IMR-90 (cell line): ENCODE measurements at regions not wholly inside any gene's neighbourhood (a gene's known extent, or its start where the extent isn't known, plus 50 kb on each side); places are given as distances from the start of the nearest gene placed in this dataset.

Experiments
- ATAC-seq: fragments of 200-7000 bp; cut with Tn5 transposase; 2 replicates; pipeline ENCODE4 v1.9.1; 2020; ENCODE audit warnings: low read depth, mild to moderate bottlenecking, moderate library complexity
- BruUV-seq: library from RNA; stranded (reverse); fragments of 400-500 nt; replicated peaks from 2 replicates; lab custom pipeline; 2021; lab: Mats Ljungman, UMichigan
- CTCF ChIA-PET: fragments of 300-600 bp; formaldehyde crosslinking; extraction: SDS; loops from one replicate; lab custom pipeline; 2021; ENCODE audit warnings: antibody characterized with exemption; lab: Yijun Ruan, JAX
- POLR2A ChIA-PET: fragments of 300-600 bp; sonication (Branson Sonifier 250); formaldehyde crosslinking; loops from one replicate; lab custom pipeline; 2022; ENCODE audit warnings: antibody characterized with exemption; ENCODE audit not compliant: unreplicated experiment; lab: Charles Lee
- DNase-seq: peaks from one replicate; pipeline ENCODE4 v3.0.0; 2013
- H2AFZ ChIP-seq: replicated peaks from 2 replicates; pipeline ENCODE3; 2013; ENCODE audit warnings: low read length, mild to moderate bottlenecking; ENCODE audit not compliant: poor library complexity
- H2AK5ac ChIP-seq: 2 replicates; pipeline ENCODE4 v1.6.1; 2013; ENCODE audit warnings: low read depth, low read length, inconsistent platforms
- H2AK9ac ChIP-seq: replicated peaks from 2 replicates; pipeline ENCODE3; 2013; ENCODE audit warnings: mild to moderate bottlenecking, low read depth, low read length, moderate library complexity; ENCODE audit not compliant: poor library complexity
- H2BK120ac ChIP-seq: 2 replicates; pipeline ENCODE4 v1.6.1; 2013; ENCODE audit warnings: low read depth, low read length, inconsistent platforms
- H2BK15ac ChIP-seq: 3 replicates; pipeline ENCODE4 v1.6.1; 2013; ENCODE audit warnings: low read depth, low read length, inconsistent platforms
- H2BK20ac ChIP-seq: 2 replicates; pipeline ENCODE4 v1.6.1; 2013; ENCODE audit warnings: low read depth, mild to moderate bottlenecking, inconsistent platforms, low read length, moderate library complexity
- H2BK5ac ChIP-seq: 2 replicates; pipeline ENCODE4 v1.6.1; 2013; ENCODE audit warnings: mild to moderate bottlenecking, low read depth, low read length, inconsistent platforms; ENCODE audit not compliant: poor library complexity, severe bottlenecking
- H3K14ac ChIP-seq: replicated peaks from 2 replicates; pipeline ENCODE4 v1.6.1; 2013; ENCODE audit warnings: low read depth, low read length, inconsistent platforms
- H3K18ac ChIP-seq: 2 replicates; pipeline ENCODE4 v1.6.1; 2013; ENCODE audit warnings: low read depth, low read length, control low read depth
- H3K23ac ChIP-seq: 2 replicates; pipeline ENCODE4 v1.6.1; 2013; ENCODE audit warnings: low read depth, low read length, inconsistent platforms
- H3K27ac ChIP-seq: 2 replicates; pipeline ENCODE4 v1.5.1; 2013; ENCODE audit warnings: mild to moderate bottlenecking, control low read depth, low read length; ENCODE audit not compliant: insufficient read depth
- H3K27me3 ChIP-seq: 2 replicates; pipeline ENCODE4 v1.6.1; 2013; ENCODE audit warnings: low read length; ENCODE audit not compliant: control insufficient read depth, insufficient read depth
- H3K36me3 ChIP-seq: 2 replicates; pipeline ENCODE4 v1.6.1; 2013; ENCODE audit warnings: low read length, mixed read lengths; ENCODE audit not compliant: control insufficient read depth, insufficient read depth
- H3K4ac ChIP-seq: 2 replicates; pipeline ENCODE4 v1.6.1; 2013; ENCODE audit warnings: low read depth, low read length, inconsistent platforms
- H3K4me1 ChIP-seq: 2 replicates; pipeline ENCODE4 v1.6.1; 2013; ENCODE audit warnings: low read length, mixed read lengths; ENCODE audit not compliant: control insufficient read depth, insufficient read depth
- H3K4me2 ChIP-seq: 2 replicates; pipeline ENCODE4 v1.6.1; 2013; ENCODE audit warnings: low read depth, mild to moderate bottlenecking, control low read depth, low read length, moderate library complexity
- H3K4me3 ChIP-seq: 2 replicates; pipeline ENCODE4 v1.5.1; 2013; ENCODE audit warnings: low read depth, mild to moderate bottlenecking, control low read depth, low read length, moderate library complexity; ENCODE audit not compliant: insufficient read depth
- H3K56ac ChIP-seq: 2 replicates; pipeline ENCODE4 v1.6.1; 2013; ENCODE audit warnings: low read length, inconsistent platforms; ENCODE audit not compliant: insufficient read depth; ENCODE audit errors: extremely low read depth
- H3K79me1 ChIP-seq, 2 experiments: 2 replicates each; pipeline ENCODE4 v1.6.1; 2013; ENCODE audit warnings: low read length in 2 of 2, inconsistent platforms in 1 of 2, low read depth in 1 of 2
- H3K9ac ChIP-seq: 2 replicates; pipeline ENCODE4 v1.6.1; 2013; ENCODE audit warnings: low read depth, low read length, control low read depth
- H3K9me1 ChIP-seq: 2 replicates; pipeline ENCODE4 v1.6.1; 2013; ENCODE audit warnings: low read length, inconsistent platforms; ENCODE audit not compliant: insufficient read depth
- H3K9me3 ChIP-seq: 2 replicates; pipeline ENCODE4 v1.6.1; 2013; ENCODE audit warnings: low read length; ENCODE audit not compliant: control insufficient read depth, insufficient read depth
- H4K20me1 ChIP-seq: 2 replicates; pipeline ENCODE4 v1.6.1; 2013; ENCODE audit warnings: low read length, inconsistent platforms; ENCODE audit not compliant: insufficient read depth
- H4K5ac ChIP-seq: 2 replicates; pipeline ENCODE4 v1.6.1; 2013; ENCODE audit warnings: mild to moderate bottlenecking, low read depth, low read length, control low read depth
- H4K8ac ChIP-seq, 2 experiments: 2 replicates each; pipeline ENCODE4 v1.6.1; 2013; ENCODE audit warnings: low read depth in 2 of 2, low read length in 2 of 2, control low read depth in 1 of 2, inconsistent platforms in 1 of 2
- H4K91ac ChIP-seq: 2 replicates; pipeline ENCODE4 v1.6.1; 2013; ENCODE audit warnings: low read depth, low read length, inconsistent platforms; ENCODE audit not compliant: insufficient read depth
- BHLHE40 ChIP-seq: fragments of 150-350 bp; IDR thresholded peaks from 2 replicates; pipeline ENCODE4 v1.6.1; 2016; ENCODE audit warnings: mild to moderate bottlenecking, low read depth, low read length
- CEBPB ChIP-seq: IDR thresholded peaks from 2 replicates; pipeline ENCODE4 v1.6.1; 2012; ENCODE audit warnings: low read depth, low read length, improper control_type of control experiment
- FOS ChIP-seq: fragments of 150-350 bp; IDR thresholded peaks from 2 replicates; pipeline ENCODE4 v1.6.1; 2016; ENCODE audit warnings: low read depth, low read length
- MAFK ChIP-seq: IDR thresholded peaks from 2 replicates; pipeline ENCODE4 v1.6.1; 2012; ENCODE audit warnings: low read depth, low read length, improper control_type of control experiment
- MXI1 ChIP-seq: IDR thresholded peaks from 2 replicates; pipeline ENCODE4 v1.6.1; 2012; ENCODE audit warnings: low read depth, mild to moderate bottlenecking, low read length, moderate library complexity, borderline replicate concordance
- POLR2A ChIP-seq: IDR thresholded peaks from 2 replicates; pipeline ENCODE4 v1.6.1; 2012; ENCODE audit warnings: mild to moderate bottlenecking, low read depth, low read length
- RAD21 ChIP-seq: IDR thresholded peaks from 2 replicates; pipeline ENCODE4 v1.6.1; 2012; ENCODE audit warnings: low read length, improper control_type of control experiment
- RCOR1 ChIP-seq: IDR thresholded peaks from 2 replicates; pipeline ENCODE4 v1.6.1; 2012; ENCODE audit warnings: mild to moderate bottlenecking, low read length, improper control_type of control experiment; ENCODE audit not compliant: insufficient replicate concordance
- RFX5 ChIP-seq: IDR thresholded peaks from 2 replicates; pipeline ENCODE4 v1.8.0; 2012; ENCODE audit warnings: low read depth, mild to moderate bottlenecking, low read length, moderate library complexity
- SMC3 ChIP-seq: fragments of 150-350 bp; IDR thresholded peaks from 2 replicates; pipeline ENCODE4 v1.6.1; 2016; ENCODE audit warnings: low read depth, mild to moderate bottlenecking, antibody characterized with exemption, low read length, moderate library complexity
- WGBS, 2 experiments: methylation state at CpG; one replicate each; pipeline versions ENCODE4 v1.1.5 to v1.1.7; 2013; ENCODE audit warnings: missing lambda C conversion rate in 2 of 2; ENCODE audit not compliant: insufficient read length in 1 of 2; ENCODE audit errors: extremely low coverage in 2 of 2; 5-methylcytosine and 5-hydroxymethylcytosine counted together
- dilution Hi-C: fragments of 300-500 bp; cut with HindIII; formaldehyde crosslinking; loops from one replicate; pipeline ENCODE4 v1.14.3; 2018; ENCODE audit warnings: low sequenced_read_pairs; ENCODE audit not compliant: unreplicated experiment
- in situ Hi-C: fragments of 300-500 bp; cut with MboI; formaldehyde crosslinking; loops from 3 replicates; pipeline ENCODE4 v1.14.3; 2019; ENCODE audit warnings: low sequenced_read_pairs, inconsistent platforms, mixed read lengths
- intact Hi-C: fragments of 100-400 bp; cut with micrococcal nuclease; formaldehyde crosslinking; loops from 2 replicates; pipeline ENCODE4 v1.10.0; 2022
- TF ChIP-seq, protein P1 (sequence below): conservative IDR thresholded peaks from 2 replicates; pipeline ENCODE4 v1.5.1; 2012; ENCODE audit warnings: mild to moderate bottlenecking, low read depth, low read length, improper control_type of control experiment
- TF ChIP-seq, protein P2 (sequence below): fragments of 150-350 bp; IDR thresholded peaks from 2 replicates; pipeline ENCODE4 v1.6.1; 2016; ENCODE audit warnings: low read depth, mild to moderate bottlenecking, low read length, moderate library complexity, borderline replicate concordance
- TF ChIP-seq, protein P3 (sequence below): fragments of 150-350 bp; IDR thresholded peaks from 2 replicates; pipeline ENCODE4 v1.6.1; 2017; ENCODE audit warnings: mild to moderate bottlenecking, antibody characterized with exemption, low read length, low read depth

DNA sequence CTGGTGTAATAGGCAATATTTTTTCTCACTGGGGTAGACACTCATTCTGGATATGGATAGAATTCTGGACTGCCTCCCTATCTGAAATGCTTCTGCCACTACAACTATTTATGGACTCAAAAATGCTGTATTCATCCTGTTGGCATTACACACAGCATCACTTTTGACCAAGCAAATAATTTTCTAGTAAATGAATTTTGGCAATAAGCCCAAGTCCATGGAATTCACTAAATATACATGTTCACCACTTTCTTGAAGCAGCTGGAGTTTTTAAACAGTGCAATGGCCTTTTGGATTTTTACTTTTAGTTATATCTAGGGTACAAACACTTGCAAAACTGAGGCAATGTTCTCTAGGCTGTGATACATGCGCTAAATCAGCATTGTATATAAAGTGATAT, 724.9 kb upstream of the EDIL3 start:
- H3K4ac ChIP-seq = no peak overlapping the region
- POLR2A ChIA-PET = no interaction called here
- no peak overlapping the region for H2BK15ac ChIP-seq
- H2AFZ ChIP-seq = no peak overlapping the region
- no peak overlapping the region for H3K4me2 ChIP-seq
- H4K8ac ChIP-seq = no peak overlapping the region
- H3K18ac ChIP-seq = no peak overlapping the region
- intact Hi-C loops (no loop called here), in situ Hi-C loops (no loop called here), dilution Hi-C loops (no loop called here)
- no peak overlapping the region for H2AK5ac ChIP-seq
- H3K9ac ChIP-seq = no peak overlapping the region
- ATAC-seq (no peak; the same call in 1 of the 2 replicates), DNase-seq (peak; percentile 0)
- H3K4me1 ChIP-seq = no peaks in the 10 kb centered on the region
- H2BK20ac ChIP-seq = no peak overlapping the region
- no peaks in the 10 kb centered on the region for H3K9me1 ChIP-seq
- no peak overlapping the region for H2BK120ac ChIP-seq
- CTCF ChIA-PET = no interaction called here
- no peak overlapping the region for H3K14ac ChIP-seq
- H3K27me3 ChIP-seq = no peaks in the 10 kb centered on the region
- no peak overlapping the region for H4K5ac ChIP-seq
- H4K20me1 ChIP-seq = no peaks in the 10 kb centered on the region
- no peaks in the 10 kb centered on the region for H3K9me3 ChIP-seq
- H2BK5ac ChIP-seq = no peak overlapping the region
- H3K4me3 ChIP-seq = no peak overlapping the region
- TF ChIP-seq, protein P1, sequence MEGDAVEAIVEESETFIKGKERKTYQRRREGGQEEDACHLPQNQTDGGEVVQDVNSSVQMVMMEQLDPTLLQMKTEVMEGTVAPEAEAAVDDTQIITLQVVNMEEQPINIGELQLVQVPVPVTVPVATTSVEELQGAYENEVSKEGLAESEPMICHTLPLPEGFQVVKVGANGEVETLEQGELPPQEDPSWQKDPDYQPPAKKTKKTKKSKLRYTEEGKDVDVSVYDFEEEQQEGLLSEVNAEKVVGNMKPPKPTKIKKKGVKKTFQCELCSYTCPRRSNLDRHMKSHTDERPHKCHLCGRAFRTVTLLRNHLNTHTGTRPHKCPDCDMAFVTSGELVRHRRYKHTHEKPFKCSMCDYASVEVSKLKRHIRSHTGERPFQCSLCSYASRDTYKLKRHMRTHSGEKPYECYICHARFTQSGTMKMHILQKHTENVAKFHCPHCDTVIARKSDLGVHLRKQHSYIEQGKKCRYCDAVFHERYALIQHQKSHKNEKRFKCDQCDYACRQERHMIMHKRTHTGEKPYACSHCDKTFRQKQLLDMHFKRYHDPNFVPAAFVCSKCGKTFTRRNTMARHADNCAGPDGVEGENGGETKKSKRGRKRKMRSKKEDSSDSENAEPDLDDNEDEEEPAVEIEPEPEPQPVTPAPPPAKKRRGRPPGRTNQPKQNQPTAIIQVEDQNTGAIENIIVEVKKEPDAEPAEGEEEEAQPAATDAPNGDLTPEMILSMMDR = no peak
- TF ChIP-seq FOS (no peak), MAFK (no peak), POLR2A (no peak), MXI1 (no peak), RCOR1 (no peak), CEBPB (no peak), BHLHE40 (no peak), RAD21 (no peak), SMC3 (no peak), RFX5 (no peak)
- TF ChIP-seq, protein P2, sequence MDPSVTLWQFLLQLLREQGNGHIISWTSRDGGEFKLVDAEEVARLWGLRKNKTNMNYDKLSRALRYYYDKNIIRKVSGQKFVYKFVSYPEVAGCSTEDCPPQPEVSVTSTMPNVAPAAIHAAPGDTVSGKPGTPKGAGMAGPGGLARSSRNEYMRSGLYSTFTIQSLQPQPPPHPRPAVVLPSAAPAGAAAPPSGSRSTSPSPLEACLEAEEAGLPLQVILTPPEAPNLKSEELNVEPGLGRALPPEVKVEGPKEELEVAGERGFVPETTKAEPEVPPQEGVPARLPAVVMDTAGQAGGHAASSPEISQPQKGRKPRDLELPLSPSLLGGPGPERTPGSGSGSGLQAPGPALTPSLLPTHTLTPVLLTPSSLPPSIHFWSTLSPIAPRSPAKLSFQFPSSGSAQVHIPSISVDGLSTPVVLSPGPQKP = no peak
- TF ChIP-seq, protein P3, sequence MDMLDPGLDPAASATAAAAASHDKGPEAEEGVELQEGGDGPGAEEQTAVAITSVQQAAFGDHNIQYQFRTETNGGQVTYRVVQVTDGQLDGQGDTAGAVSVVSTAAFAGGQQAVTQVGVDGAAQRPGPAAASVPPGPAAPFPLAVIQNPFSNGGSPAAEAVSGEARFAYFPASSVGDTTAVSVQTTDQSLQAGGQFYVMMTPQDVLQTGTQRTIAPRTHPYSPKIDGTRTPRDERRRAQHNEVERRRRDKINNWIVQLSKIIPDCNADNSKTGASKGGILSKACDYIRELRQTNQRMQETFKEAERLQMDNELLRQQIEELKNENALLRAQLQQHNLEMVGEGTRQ = no peak
- H3K36me3 ChIP-seq = no peaks in the 10 kb centered on the region
- WGBS, 2 experiments = no CpG with 5 or more reads among the region's 1 CpG
- no peaks in the 10 kb centered on the region for H3K79me1 ChIP-seq
- H2AK9ac ChIP-seq = no peak overlapping the region
- no peak overlapping the region for H4K91ac ChIP-seq
- no TSS peak for BruUV-seq
- no peak overlapping the region for H3K27ac ChIP-seq
- no peak overlapping the region for H3K56ac ChIP-seq
- H3K23ac ChIP-seq = no peak overlapping the region
